Smooth muscle cell (in vitro differentiated cells): ENCODE measurements at regions not wholly inside any gene's neighbourhood (a gene's known extent, or its start where the extent isn't known, plus 50 kb on each side); places are given as distances from the start of the nearest gene placed in this dataset.

Experiments used
- DNase-seq: peaks from one replicate; lab custom pipeline; 2025; ENCODE audit not compliant: unreplicated experiment; lab: John Stamatoyannopoulos, UW
- H2AFZ ChIP-seq: fragments of 200-600 bp; sonication (generic); 2 replicates; pipeline ENCODE4 v1.6.0; 2016; ENCODE audit warnings: antibody characterized with exemption, low read depth, mild to moderate bottlenecking
- H3F3A ChIP-seq: fragments of 200-600 bp; sonication (generic); 2 replicates; pipeline ENCODE4 v1.6.0; 2017; ENCODE audit warnings: antibody characterized with exemption, low read depth
- H3K27ac ChIP-seq: fragments of 200-600 bp; sonication (generic); 2 replicates; pipeline ENCODE4 v1.5.1; 2016; ENCODE audit warnings: low read depth, mild to moderate bottlenecking
- H3K27me3 ChIP-seq: fragments of 200-600 bp; sonication (generic); 2 replicates; pipeline ENCODE4 v1.6.1; 2016; ENCODE audit warnings: low read depth, mild to moderate bottlenecking
- H3K36me3 ChIP-seq: fragments of 200-600 bp; sonication (generic); 2 replicates; pipeline ENCODE4 v1.5.1; 2016; ENCODE audit warnings: low read depth
- H3K4me1 ChIP-seq: fragments of 200-600 bp; sonication (generic); 2 replicates; pipeline ENCODE4 v1.5.1; 2016; ENCODE audit warnings: low read depth
- H3K4me2 ChIP-seq: fragments of 200-600 bp; sonication (generic); 2 replicates; pipeline ENCODE4 v1.6.0; 2016; ENCODE audit warnings: mild to moderate bottlenecking
- H3K4me3 ChIP-seq: fragments of 200-600 bp; sonication (generic); 2 replicates; pipeline ENCODE4 v1.5.1; 2016; ENCODE audit warnings: mild to moderate bottlenecking
- H3K79me2 ChIP-seq: fragments of 200-600 bp; sonication (generic); 2 replicates; pipeline ENCODE4 v1.6.0; 2016; ENCODE audit warnings: low read depth, mild to moderate bottlenecking
- H3K9ac ChIP-seq: fragments of 200-600 bp; sonication (generic); 2 replicates; pipeline ENCODE4 v1.6.0; 2016; ENCODE audit warnings: low read depth
- H3K9me3 ChIP-seq: fragments of 200-600 bp; sonication (generic); replicated peaks from 2 replicates; pipeline ENCODE4 v1.5.1; 2016; ENCODE audit warnings: low read depth
- H4K20me1 ChIP-seq: fragments of 200-600 bp; sonication (generic); 2 replicates; pipeline ENCODE4 v1.6.0; 2016; ENCODE audit warnings: low read depth
- WGBS: methylation state at CpG from one replicate; pipeline ENCODE4 v1.1.7; 2016; ENCODE audit warnings: low lambda C conversion rate; 5-methylcytosine and 5-hydroxymethylcytosine counted together
- TF ChIP-seq, protein P1 (sequence below): fragments of 200-600 bp; sonication (generic); IDR thresholded peaks from 2 replicates; pipeline ENCODE4 v1.5.1; 2017; ENCODE audit warnings: borderline replicate concordance, mild to moderate bottlenecking, antibody characterized with exemption; ENCODE audit not compliant: insufficient read depth, poor library complexity, severe bottlenecking

GRCh38 chr2:120524174-120524573 lies 178.2 kb downstream of the INHBB start:
- no peaks in the 10 kb centered on the region for H4K20me1 ChIP-seq
- H3K4me2 ChIP-seq, result no peak overlapping the region
- H3K27me3 ChIP-seq, result no peaks in the 10 kb centered on the region
- no peaks in the 10 kb centered on the region for H3K79me2 ChIP-seq
- no peaks in the 10 kb centered on the region for H3F3A ChIP-seq
- H3K4me1 ChIP-seq, result no peaks in the 10 kb centered on the region
- WGBS, result 91% methylated on average over 9 of the region's 9 CpGs
- H3K9me3 ChIP-seq, result no peaks in the 10 kb centered on the region
- H3K9ac ChIP-seq, result no peak overlapping the region
- no peak overlapping the region for H2AFZ ChIP-seq
- H3K27ac ChIP-seq, result no peak overlapping the region
- no peak overlapping the region for H3K4me3 ChIP-seq
- DNase-seq, result no peak
- no peaks in the 10 kb centered on the region for H3K36me3 ChIP-seq
- TF ChIP-seq, protein P1, sequence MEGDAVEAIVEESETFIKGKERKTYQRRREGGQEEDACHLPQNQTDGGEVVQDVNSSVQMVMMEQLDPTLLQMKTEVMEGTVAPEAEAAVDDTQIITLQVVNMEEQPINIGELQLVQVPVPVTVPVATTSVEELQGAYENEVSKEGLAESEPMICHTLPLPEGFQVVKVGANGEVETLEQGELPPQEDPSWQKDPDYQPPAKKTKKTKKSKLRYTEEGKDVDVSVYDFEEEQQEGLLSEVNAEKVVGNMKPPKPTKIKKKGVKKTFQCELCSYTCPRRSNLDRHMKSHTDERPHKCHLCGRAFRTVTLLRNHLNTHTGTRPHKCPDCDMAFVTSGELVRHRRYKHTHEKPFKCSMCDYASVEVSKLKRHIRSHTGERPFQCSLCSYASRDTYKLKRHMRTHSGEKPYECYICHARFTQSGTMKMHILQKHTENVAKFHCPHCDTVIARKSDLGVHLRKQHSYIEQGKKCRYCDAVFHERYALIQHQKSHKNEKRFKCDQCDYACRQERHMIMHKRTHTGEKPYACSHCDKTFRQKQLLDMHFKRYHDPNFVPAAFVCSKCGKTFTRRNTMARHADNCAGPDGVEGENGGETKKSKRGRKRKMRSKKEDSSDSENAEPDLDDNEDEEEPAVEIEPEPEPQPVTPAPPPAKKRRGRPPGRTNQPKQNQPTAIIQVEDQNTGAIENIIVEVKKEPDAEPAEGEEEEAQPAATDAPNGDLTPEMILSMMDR, result no peak

GRCh38 chr2:120525056-120526046 lies 179.4 kb downstream of the INHBB start:
- Histone ChIP-seq H3K36me3 (no peaks in the 10 kb centered on the region), H3K27ac (no peak overlapping the region), H3K4me1 (no peaks in the 10 kb centered on the region), H3K4me2 (no peak overlapping the region), H3K27me3 (no peaks in the 10 kb centered on the region), H3F3A (no peaks in the 10 kb centered on the region), H3K79me2 (no peaks in the 10 kb centered on the region), H3K4me3 (no peak overlapping the region), H3K9ac (no peak overlapping the region), H3K9me3 (no peaks in the 10 kb centered on the region), H2AFZ (no peak overlapping the region), H4K20me1 (no peaks in the 10 kb centered on the region)
- DNase-seq, result no peak
- 80% methylated on average over 18 of the region's 18 CpGs for WGBS
- TF ChIP-seq, protein P1, result no peak

GRCh38 chr2:120526047-120526562 lies 180.2 kb downstream of the INHBB start:
- no peak for DNase-seq
- Histone ChIP-seq H4K20me1 (no peaks in the 10 kb centered on the region), H3K36me3 (no peaks in the 10 kb centered on the region), H3F3A (no peaks in the 10 kb centered on the region), H3K9ac (no peak overlapping the region), H3K4me2 (no peak overlapping the region), H3K4me3 (no peak overlapping the region), H3K79me2 (no peaks in the 10 kb centered on the region), H3K27me3 (no peaks in the 10 kb centered on the region), H3K27ac (no peak overlapping the region), H3K9me3 (no peaks in the 10 kb centered on the region), H3K4me1 (no peaks in the 10 kb centered on the region), H2AFZ (no peak overlapping the region)
- 74% methylated on average over 16 of the region's 16 CpGs for WGBS
- TF ChIP-seq, protein P1, result no peak
